ENCODE measurements at regions not wholly inside any gene's neighbourhood (a gene's known extent, or its start where the extent isn't known, plus 50 kb on each side); places are given as distances from the start of the nearest gene placed in this dataset.

DNA sequence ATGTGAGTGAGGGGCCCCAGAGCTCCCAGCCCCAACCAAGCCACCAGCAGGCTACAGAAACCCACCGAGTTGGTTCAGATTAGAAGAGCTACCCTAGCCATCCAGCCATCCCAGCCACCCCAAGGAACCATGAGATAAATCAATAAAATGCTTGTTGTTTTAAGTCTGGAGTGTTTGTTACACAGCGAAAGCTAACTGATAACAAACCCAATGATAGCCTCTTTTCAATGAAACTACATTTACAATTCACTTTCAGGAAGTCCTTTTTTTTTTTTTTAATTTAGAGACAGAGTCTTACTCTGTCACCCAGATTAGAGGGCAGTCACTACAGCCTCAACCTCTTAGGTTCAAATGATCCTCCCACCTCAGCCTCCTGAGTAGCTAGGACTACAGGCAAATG is 215.0 kb upstream of the ZFHX3 start:
- TF ChIP-seq POLR2A (IDR thresholded peaks at IDR 0.05; ENCODE audit: low read length) (no peak), GATA1 (IDR thresholded peaks at IDR 0.05; ENCODE audit: low read depth, low read length) (no peak)
